ENCODE measurements at regions not wholly inside any gene's neighbourhood (a gene's known extent, or its start where the extent isn't known, plus 50 kb on each side); places are given as distances from the start of the nearest gene placed in this dataset.
A peak's percentile ranks its signal among the peaks of the same experiment; 100 is the strongest.
"Not testable (repeated sequence)": the region's sequence is repeated elsewhere in the genome, so short reads cannot be mapped to it uniquely, and the experiment has no call there.

DNA sequence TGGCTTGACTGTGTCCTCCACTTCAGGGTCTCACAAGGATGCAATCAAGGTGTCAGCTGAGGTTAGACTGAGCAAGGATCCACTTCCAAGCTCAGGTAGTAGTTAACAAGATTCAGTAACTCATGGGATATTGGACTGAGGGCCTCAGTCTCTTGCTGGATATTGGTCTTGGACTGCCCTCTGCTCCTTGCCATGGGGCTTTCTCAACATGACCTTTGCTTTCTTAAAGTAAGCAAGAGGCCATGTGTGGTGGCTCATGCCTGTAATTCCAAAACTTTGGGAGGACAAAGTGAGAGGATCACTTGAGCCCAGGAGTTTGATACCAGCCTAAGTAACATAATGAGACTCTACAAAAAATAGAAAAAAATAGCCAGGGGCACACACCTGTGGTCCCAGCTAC is 231.3 kb upstream of the AMIGO2 start:
- TF ChIP-seq EZH2phosphoT487 (conservative IDR thresholded peaks at IDR 0.05; ENCODE audit: low read length), result no peak
- TF ChIP-seq, protein P1, sequence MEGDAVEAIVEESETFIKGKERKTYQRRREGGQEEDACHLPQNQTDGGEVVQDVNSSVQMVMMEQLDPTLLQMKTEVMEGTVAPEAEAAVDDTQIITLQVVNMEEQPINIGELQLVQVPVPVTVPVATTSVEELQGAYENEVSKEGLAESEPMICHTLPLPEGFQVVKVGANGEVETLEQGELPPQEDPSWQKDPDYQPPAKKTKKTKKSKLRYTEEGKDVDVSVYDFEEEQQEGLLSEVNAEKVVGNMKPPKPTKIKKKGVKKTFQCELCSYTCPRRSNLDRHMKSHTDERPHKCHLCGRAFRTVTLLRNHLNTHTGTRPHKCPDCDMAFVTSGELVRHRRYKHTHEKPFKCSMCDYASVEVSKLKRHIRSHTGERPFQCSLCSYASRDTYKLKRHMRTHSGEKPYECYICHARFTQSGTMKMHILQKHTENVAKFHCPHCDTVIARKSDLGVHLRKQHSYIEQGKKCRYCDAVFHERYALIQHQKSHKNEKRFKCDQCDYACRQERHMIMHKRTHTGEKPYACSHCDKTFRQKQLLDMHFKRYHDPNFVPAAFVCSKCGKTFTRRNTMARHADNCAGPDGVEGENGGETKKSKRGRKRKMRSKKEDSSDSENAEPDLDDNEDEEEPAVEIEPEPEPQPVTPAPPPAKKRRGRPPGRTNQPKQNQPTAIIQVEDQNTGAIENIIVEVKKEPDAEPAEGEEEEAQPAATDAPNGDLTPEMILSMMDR (IDR thresholded peaks at IDR 0.05; ENCODE audit: insufficient read depth, low read length, poor library complexity, severe bottlenecking), result no peak
- Histone ChIP-seq H3K4me3 (ENCODE audit: insufficient read depth, low read length, poor library complexity, severe bottlenecking) (no peak overlapping the region), H3K36me3 (ENCODE audit: low read length) (no peaks in the 10 kb centered on the region), H3K9me3 (ENCODE audit: insufficient read depth, low read length) (no peaks in the 10 kb centered on the region), H4K20me1 (ENCODE audit: low read depth, low read length) (no peaks in the 10 kb centered on the region), H3K9me2 (replicated peaks; ENCODE audit: insufficient read depth, low read length) (no peaks in the 10 kb centered on the region), H3K4me2 (ENCODE audit: low read depth, low read length, poor library complexity, severe bottlenecking) (no peak overlapping the region), H3K79me2 (ENCODE audit: insufficient read depth, low read length) (no peaks in the 10 kb centered on the region), H3K9ac (ENCODE audit: low read length) (no peak overlapping the region), H3K27ac (ENCODE audit: low read depth, low read length) (peak overlapping the region; percentile 86; the same call in 1 of the 2 replicates), H3F3A (ENCODE audit: insufficient read depth) (peaks cover 11% of the 10 kb centered on the region; the same call in 1 of the 2 replicates), H3K27me3 (ENCODE audit: low read length) (no peaks in the 10 kb centered on the region), H2AFZ (ENCODE audit: low read depth, low read length, severe bottlenecking) (no peak overlapping the region)

- Histone ChIP-seq H3K9me2 (replicated peaks; ENCODE audit: insufficient read depth, low read length) (no peaks in the 10 kb centered on the region), H3K27ac (ENCODE audit: low read depth, low read length) (peak overlapping the region; percentile 53), H3F3A (ENCODE audit: insufficient read depth) (peaks cover 11% of the 10 kb centered on the region; the same call in 1 of the 2 replicates), H3K4me2 (ENCODE audit: low read depth, low read length, poor library complexity, severe bottlenecking) (peak overlapping the region; percentile 11), H3K27me3 (ENCODE audit: low read length) (no peaks in the 10 kb centered on the region), H3K9me3 (ENCODE audit: insufficient read depth, low read length) (no peaks in the 10 kb centered on the region), H3K79me2 (ENCODE audit: insufficient read depth, low read length) (no peaks in the 10 kb centered on the region), H2AFZ (ENCODE audit: low read depth, low read length, severe bottlenecking) (no peak overlapping the region), H4K20me1 (ENCODE audit: low read depth, low read length) (no peaks in the 10 kb centered on the region), H3K4me3 (ENCODE audit: insufficient read depth, low read length, poor library complexity, severe bottlenecking) (no peak overlapping the region), H3K9ac (ENCODE audit: low read length) (0 out of 2 replicates have a peak overlapping the region, but pooled peaks have one; percentile 50), H3K36me3 (ENCODE audit: low read length) (no peaks in the 10 kb centered on the region)
- no peak for TF ChIP-seq EZH2phosphoT487 (conservative IDR thresholded peaks at IDR 0.05; ENCODE audit: low read length)
- TF ChIP-seq, protein P1 (IDR thresholded peaks at IDR 0.05; ENCODE audit: insufficient read depth, low read length, poor library complexity, severe bottlenecking), result no peak
Measured at GRCh38 chr12:47308672-47309071, 228.9 kb upstream of the AMIGO2 start.

DNA sequence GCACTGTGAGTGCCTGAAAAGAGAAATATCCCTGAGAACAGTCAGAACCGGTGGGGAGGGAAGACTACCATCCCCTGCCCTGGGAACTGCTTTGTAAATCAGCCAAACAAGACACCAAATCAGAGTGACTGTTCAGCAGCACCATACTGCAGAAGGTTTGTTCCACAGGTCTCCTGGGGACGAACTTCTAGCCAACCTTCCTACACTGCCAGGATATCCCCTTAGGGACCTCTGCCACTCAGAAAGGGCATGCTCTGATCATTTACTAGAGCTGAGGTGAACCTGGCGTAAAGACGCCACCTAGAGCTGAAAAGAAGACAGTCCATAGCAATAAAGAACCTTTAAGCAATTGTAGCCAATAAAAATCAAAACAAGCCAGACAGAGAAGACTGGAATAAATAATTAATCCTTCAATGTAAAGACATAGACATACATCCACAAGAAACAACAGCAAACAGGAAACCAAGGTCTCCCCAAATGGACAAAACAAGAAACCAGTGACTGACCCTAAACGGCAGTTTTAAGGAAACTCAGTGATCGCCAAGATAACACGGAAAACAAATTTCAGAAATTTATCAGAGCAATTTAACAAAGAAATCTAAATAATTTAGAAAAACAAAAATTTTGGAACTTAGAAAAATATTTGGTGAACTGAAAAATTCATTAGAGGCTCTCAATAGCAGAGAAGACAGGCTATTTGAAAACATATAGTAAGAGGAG is 228.1 kb upstream of the AMIGO2 start:
- Histone ChIP-seq H3K79me2 (ENCODE audit: insufficient read depth, low read length) (no peaks in the 10 kb centered on the region), H3K9me2 (replicated peaks; ENCODE audit: insufficient read depth, low read length) (no peaks in the 10 kb centered on the region), H3F3A (ENCODE audit: insufficient read depth) (peaks cover 11% of the 10 kb centered on the region; the same call in 1 of the 2 replicates), H3K36me3 (ENCODE audit: low read length) (no peaks in the 10 kb centered on the region), H3K27me3 (ENCODE audit: low read length) (no peaks in the 10 kb centered on the region), H3K4me2 (ENCODE audit: low read depth, low read length, poor library complexity, severe bottlenecking) (peak overlapping the region; percentile 57), H3K27ac (ENCODE audit: low read depth, low read length) (peak overlapping the region; percentile 60), H4K20me1 (ENCODE audit: low read depth, low read length) (no peaks in the 10 kb centered on the region), H3K9me3 (ENCODE audit: insufficient read depth, low read length) (no peaks in the 10 kb centered on the region), H2AFZ (ENCODE audit: low read depth, low read length, severe bottlenecking) (peak overlapping the region; percentile 55), H3K4me3 (ENCODE audit: insufficient read depth, low read length, poor library complexity, severe bottlenecking) (peak overlapping the region; percentile 18), H3K9ac (ENCODE audit: low read length) (peak overlapping the region; percentile 50)
- TF ChIP-seq, protein P1 (IDR thresholded peaks at IDR 0.05; ENCODE audit: insufficient read depth, low read length, poor library complexity, severe bottlenecking), result peak; percentile 66
- TF ChIP-seq EZH2phosphoT487 (conservative IDR thresholded peaks at IDR 0.05; ENCODE audit: low read length), result no peak

DNA sequence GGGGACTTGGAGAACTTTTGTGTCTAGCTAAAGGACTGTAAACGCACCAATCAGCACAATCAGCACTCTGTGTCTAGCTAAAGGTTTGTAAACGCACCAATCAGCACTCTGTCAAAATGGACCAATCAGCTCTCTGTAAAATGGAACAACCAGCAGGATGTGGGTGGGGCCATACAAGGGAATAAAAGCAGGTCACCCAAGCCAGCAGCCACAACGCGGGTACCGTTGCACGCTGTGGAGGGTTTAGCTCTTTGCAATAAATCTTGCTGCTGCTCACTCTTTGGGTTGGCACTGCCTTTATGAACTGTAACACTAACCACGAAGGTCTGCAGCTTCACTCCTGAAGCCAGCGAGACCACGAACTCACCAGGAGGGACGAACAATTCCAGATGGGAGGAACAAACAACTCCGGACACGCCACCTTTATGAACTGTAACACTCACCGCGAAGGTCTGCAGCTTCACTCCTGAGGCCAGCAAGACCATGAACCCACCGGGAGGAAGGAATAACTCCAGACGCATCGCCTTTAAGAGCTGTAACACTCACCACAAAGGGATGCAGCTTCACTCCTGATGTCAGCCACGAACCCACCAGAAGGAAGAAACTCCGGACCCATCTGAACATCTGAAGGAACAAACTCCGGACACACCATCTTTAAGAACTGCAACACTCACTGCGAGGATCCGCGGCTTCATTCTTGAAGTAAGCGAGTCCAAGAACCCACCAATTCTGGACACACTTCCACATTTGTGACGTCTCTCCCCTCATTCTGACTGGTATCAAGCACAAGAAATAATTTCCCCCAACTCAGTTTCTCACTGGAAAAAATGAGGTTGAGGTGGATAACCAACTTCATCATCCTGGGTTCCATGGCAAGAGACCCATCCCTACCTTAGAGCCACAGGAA is 227.3 kb upstream of the AMIGO2 start:
- H3K27ac ChIP-seq (ENCODE audit: low read depth, low read length), result peak overlapping the region; percentile 60
- not testable (repeated sequence) for H3K27me3 ChIP-seq (ENCODE audit: low read length); H3K9me3 ChIP-seq (ENCODE audit: insufficient read depth, low read length); H3F3A ChIP-seq (ENCODE audit: insufficient read depth); H4K20me1 ChIP-seq (ENCODE audit: low read depth, low read length); H3K79me2 ChIP-seq (ENCODE audit: insufficient read depth, low read length); H3K9me2 ChIP-seq (replicated peaks; ENCODE audit: insufficient read depth, low read length); H3K36me3 ChIP-seq (ENCODE audit: low read length)
- peak overlapping the region; percentile 50 for H3K9ac ChIP-seq (ENCODE audit: low read length)
- H2AFZ ChIP-seq (ENCODE audit: low read depth, low read length, severe bottlenecking), result peak overlapping the region; percentile 55
- H3K4me2 ChIP-seq (ENCODE audit: low read depth, low read length, poor library complexity, severe bottlenecking), result peak overlapping the region; percentile 57
- H3K4me3 ChIP-seq (ENCODE audit: insufficient read depth, low read length, poor library complexity, severe bottlenecking), result peak overlapping the region; percentile 18
